ENCODE measurements at regions not wholly inside any gene's neighbourhood (a gene's known extent, or its start where the extent isn't known, plus 50 kb on each side); places are given as distances from the start of the nearest gene placed in this dataset.

DNA sequence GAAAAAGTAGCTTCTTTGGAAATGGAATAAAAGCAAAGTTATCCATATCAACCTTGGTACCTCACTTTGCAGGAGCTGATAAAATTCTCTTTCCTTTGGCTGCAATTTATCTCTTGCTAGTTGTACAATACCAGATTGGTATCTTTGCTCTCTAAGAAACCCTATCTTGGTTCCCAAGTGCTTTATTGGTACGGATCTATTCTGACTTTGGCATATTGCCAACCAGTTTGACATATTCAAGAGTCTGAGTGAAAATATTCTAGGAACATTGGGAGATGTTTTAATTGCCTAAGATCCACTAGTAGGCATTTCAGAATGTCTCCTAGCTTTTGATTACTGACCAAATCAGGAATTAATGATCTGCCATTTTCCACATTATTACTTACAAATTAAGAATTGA is 167.2 kb upstream of the ATP2B1 start:
- TF ChIP-seq, protein P1, sequence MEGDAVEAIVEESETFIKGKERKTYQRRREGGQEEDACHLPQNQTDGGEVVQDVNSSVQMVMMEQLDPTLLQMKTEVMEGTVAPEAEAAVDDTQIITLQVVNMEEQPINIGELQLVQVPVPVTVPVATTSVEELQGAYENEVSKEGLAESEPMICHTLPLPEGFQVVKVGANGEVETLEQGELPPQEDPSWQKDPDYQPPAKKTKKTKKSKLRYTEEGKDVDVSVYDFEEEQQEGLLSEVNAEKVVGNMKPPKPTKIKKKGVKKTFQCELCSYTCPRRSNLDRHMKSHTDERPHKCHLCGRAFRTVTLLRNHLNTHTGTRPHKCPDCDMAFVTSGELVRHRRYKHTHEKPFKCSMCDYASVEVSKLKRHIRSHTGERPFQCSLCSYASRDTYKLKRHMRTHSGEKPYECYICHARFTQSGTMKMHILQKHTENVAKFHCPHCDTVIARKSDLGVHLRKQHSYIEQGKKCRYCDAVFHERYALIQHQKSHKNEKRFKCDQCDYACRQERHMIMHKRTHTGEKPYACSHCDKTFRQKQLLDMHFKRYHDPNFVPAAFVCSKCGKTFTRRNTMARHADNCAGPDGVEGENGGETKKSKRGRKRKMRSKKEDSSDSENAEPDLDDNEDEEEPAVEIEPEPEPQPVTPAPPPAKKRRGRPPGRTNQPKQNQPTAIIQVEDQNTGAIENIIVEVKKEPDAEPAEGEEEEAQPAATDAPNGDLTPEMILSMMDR (IDR thresholded peaks at IDR 0.05; ENCODE audit: low read depth, low read length) = no peak
- TF ChIP-seq EZH2phosphoT487 (IDR thresholded peaks at IDR 0.05; ENCODE audit: low read depth) = no peak
